ENCODE measurements at regions not wholly inside any gene's neighbourhood (a gene's known extent, or its start where the extent isn't known, plus 50 kb on each side); places are given as distances from the start of the nearest gene placed in this dataset.

DNA sequence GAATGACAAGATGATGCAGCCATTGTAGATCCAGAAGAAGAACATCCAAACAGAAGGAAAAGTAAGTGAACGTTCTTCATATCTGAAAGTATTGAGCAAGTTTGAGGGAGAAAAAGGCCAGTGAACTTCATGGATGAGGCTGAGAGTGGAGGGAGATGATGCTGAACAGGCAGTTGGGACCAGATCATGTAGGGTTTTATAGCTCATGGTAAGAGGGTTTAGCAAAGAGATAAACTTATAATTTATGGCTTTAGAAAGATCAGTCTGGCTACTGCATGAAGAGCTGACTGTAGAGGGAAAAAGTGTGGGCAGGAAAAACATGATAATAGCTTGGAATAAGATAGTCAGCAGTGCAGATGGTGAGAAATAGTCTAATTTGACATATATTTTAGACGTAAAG, 192.6 kb upstream of the LPP start:
- Histone ChIP-seq H3K9ac (ENCODE audit: low read depth, low read length) (no peak overlapping the region), H3K36me3 (ENCODE audit: insufficient read depth, low read length) (no peaks in the 10 kb centered on the region), H3K4me1 (ENCODE audit: insufficient read depth, low read length) (no peaks in the 10 kb centered on the region), H3K9me3 (ENCODE audit: control insufficient read depth, insufficient read depth, low read length) (no peaks in the 10 kb centered on the region)

DNA sequence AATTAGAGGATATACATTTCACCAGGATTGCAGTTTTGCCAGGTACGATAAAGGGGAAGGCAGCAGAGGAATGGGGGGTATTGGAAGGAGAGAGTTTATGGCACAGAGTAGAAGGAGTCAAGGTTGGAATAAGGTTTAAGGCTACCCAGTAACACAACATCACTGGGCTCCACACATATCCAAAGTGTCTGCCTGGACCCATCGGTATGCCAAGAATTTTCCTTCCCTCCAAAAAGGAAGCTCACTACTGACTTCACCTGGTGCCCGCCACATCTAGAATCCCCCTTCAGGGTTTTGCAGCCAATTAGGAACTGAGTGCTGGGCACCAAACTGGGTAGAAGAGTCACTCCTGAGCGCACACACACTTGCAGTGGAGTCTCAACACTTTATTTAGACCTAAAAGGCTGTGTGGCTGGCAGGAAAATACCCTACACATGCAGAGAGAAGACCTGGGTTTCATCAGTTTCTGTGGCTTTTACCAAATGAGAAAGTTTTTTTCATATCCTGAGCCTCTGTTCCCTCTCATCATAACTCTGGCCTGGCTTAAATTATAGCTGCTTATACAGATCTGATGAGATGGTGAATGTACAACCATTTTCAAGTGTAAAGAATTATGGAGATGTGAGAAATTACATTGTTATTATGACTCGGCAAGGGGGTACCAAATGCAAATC, 190.8 kb upstream of the LPP start:
- no peak overlapping the region for H3K9ac ChIP-seq (ENCODE audit: low read depth, low read length)
- no peaks in the 10 kb centered on the region for H3K36me3 ChIP-seq (ENCODE audit: insufficient read depth, low read length)
- no peaks in the 10 kb centered on the region for H3K9me3 ChIP-seq (ENCODE audit: control insufficient read depth, insufficient read depth, low read length)
- H3K4me1 ChIP-seq (ENCODE audit: insufficient read depth, low read length), result no peaks in the 10 kb centered on the region

DNA sequence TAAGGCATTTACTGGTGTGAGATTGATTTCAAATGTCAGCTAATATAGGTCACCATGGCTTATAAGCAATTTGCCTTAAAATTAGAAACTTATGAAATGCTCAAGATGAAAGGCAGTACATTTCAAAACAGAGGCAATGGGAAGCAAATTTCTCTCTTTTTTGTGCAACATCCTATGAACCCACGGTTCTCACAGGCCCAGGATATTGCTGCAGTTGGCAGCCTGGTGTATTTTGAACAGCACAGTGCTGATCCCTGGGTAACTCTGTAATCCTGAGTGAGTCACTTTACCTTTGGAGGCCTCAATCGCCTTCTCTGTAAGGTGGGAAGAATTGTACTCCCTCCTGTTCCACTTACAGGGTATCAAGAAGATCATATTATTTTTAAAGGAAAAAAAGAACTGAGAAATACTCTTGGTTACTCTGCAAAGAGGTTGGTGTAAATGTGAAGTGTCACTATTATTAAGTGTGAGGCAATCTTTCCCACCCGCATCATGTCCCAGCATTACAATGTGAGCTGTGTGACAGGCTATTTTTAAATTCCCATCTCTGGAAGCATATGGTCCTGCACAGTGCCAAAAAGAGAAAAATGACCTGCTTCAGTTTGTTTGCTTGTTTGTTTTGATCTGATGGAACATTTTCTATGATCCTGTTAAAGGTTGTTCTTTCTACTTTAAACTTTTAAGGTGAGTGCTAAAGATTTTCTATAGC, 190.1 kb upstream of the LPP start:
- H3K9ac ChIP-seq (ENCODE audit: low read depth, low read length), result no peak overlapping the region
- H3K9me3 ChIP-seq (ENCODE audit: control insufficient read depth, insufficient read depth, low read length), result no peaks in the 10 kb centered on the region
- no peaks in the 10 kb centered on the region for H3K36me3 ChIP-seq (ENCODE audit: insufficient read depth, low read length)
- H3K4me1 ChIP-seq (ENCODE audit: insufficient read depth, low read length), result no peaks in the 10 kb centered on the region

DNA sequence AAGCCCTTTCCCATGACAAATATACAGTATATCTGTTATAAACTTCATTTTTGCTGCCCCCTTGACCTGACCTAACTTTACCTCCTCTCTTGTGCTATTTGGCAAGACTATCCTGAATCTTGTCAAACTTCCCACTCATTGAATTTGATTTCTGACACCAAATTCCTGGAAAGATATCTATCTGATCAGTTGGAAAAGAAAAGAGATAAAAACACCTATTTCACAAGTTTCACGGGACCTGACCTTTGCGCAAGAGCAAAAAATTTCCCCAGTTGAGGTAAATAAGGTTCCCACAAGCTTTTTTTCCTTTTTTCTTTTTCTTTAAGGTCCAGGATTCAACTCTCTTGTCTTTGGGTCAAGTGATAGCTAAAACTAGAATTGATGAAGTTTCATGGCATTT, 189.2 kb upstream of the LPP start:
- Histone ChIP-seq H3K9ac (ENCODE audit: low read depth, low read length) (no peak overlapping the region), H3K4me1 (ENCODE audit: insufficient read depth, low read length) (no peaks in the 10 kb centered on the region), H3K9me3 (ENCODE audit: control insufficient read depth, insufficient read depth, low read length) (no peaks in the 10 kb centered on the region), H3K36me3 (ENCODE audit: insufficient read depth, low read length) (no peaks in the 10 kb centered on the region)

DNA sequence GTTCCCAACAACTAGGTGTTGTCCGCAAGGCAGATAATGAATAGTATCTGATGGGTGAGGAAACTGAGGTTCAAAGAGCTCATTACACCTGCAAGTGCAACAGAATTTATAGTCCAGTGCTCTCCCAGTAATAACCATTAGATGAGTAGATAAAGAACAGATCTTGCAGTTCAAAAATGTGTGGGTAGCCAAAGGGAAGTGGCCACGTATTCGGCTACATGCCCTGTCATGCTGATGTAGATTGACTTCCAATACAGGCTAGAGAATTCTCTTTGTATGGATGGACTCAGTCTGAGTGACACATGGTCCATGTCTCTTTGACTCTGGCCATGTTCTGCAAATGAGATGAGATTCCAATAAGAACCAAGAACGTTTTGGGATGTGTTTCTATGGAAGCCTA, 187.9 kb upstream of the LPP start:
- no peaks in the 10 kb centered on the region for H3K36me3 ChIP-seq (ENCODE audit: insufficient read depth, low read length)
- no peak overlapping the region for H3K9ac ChIP-seq (ENCODE audit: low read depth, low read length)
- no peaks in the 10 kb centered on the region for H3K4me1 ChIP-seq (ENCODE audit: insufficient read depth, low read length)
- H3K9me3 ChIP-seq (ENCODE audit: control insufficient read depth, insufficient read depth, low read length), result no peaks in the 10 kb centered on the region

DNA sequence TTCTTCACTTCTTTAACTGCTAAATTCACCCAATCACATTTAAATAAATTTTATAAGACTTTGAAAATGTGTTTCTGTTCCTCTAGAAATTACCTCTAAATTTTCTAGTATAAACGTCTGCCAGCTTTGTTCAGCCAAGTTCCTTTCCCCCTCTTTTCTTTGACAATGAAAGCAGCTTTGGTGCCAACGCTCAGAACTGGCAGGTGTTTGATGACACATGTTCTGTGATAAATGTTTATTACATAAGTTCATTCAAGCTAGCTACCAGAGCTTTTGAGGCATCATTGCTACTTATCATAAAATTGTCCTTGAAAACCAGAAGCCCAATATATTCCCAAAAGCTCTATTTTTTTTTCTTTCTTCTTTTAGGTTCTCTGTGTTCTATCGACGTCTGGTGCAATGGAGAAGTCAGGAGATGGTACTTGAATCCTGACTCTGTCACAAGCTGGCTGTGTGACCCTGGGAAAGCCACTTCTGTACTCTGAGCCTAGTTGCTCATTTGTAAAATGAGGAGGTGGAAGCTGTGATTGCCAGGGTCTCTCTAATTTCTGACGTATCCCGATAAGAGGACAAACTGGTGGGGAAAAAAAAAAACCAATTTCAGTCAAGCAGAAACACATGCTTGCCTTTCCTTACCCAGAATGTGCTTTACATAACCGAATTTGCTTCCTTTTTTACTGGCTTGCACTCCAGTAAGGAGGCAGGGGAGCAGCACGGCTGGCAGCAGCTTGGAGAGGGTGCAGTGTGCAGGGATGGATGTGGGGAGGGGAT, 187.1 kb upstream of the LPP start:
- Histone ChIP-seq H3K4me1 (ENCODE audit: insufficient read depth, low read length) (no peaks in the 10 kb centered on the region), H3K36me3 (ENCODE audit: insufficient read depth, low read length) (no peaks in the 10 kb centered on the region), H3K9ac (ENCODE audit: low read depth, low read length) (no peak overlapping the region), H3K9me3 (ENCODE audit: control insufficient read depth, insufficient read depth, low read length) (no peaks in the 10 kb centered on the region)

DNA sequence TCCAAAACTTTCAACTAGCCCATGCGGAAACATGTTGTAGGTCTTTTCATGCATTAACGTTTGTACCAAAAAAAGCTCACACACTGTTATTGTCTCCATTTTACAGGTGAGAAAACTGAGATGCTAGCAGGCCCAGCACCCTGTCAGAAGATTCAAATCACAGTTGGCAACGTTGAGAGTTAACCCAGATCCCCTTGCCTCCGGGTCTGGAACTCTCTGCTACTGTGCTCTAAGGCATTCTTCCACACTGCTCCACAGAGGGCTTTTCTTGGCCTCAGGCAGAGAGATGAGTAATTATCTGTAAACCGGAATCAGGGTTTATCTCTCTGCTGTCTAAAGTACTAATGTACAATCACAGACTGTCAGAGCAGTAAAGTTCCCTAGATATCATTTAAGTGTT, 186.0 kb upstream of the LPP start:
- no peaks in the 10 kb centered on the region for H3K9me3 ChIP-seq (ENCODE audit: control insufficient read depth, insufficient read depth, low read length)
- H3K4me1 ChIP-seq (ENCODE audit: insufficient read depth, low read length), result no peaks in the 10 kb centered on the region
- H3K36me3 ChIP-seq (ENCODE audit: insufficient read depth, low read length), result no peaks in the 10 kb centered on the region
- no peak overlapping the region for H3K9ac ChIP-seq (ENCODE audit: low read depth, low read length)

DNA sequence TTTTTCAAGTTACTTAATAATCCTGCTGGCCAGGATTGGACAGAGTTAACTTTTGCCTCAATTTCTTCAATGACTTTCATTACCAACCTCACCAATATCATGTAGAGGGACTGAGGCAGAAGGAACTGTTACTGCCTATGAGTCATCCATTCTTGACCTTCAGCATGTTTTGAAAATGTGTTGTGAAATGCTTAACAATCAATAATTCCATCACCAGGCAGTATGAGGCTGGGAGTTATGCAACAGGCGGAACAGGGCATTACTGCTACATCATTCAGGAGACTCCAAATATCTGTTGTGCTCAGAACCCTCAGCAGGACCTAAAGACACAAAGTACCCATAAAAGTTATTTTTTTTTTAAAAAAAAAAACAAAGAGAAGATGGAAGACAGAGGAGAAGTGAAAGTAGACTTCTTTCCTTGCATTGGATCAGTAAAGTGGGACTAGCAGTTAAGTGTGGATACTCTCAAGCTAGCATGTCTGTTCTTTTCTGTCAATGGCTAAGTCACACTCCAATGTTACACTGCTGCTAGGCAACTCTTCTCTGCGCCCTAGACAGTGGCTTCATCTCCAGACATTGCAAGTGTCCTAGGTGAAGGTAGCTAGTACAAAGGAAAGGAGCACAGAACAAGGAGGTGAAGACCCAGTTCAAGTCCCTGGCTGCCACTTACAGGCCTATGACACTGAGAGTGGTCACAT, 184.9 kb upstream of the LPP start:
- H3K4me1 ChIP-seq (ENCODE audit: insufficient read depth, low read length), result no peaks in the 10 kb centered on the region
- no peaks in the 10 kb centered on the region for H3K36me3 ChIP-seq (ENCODE audit: insufficient read depth, low read length)
- no peak overlapping the region for H3K9ac ChIP-seq (ENCODE audit: low read depth, low read length)
- H3K9me3 ChIP-seq (ENCODE audit: control insufficient read depth, insufficient read depth, low read length), result no peaks in the 10 kb centered on the region

DNA sequence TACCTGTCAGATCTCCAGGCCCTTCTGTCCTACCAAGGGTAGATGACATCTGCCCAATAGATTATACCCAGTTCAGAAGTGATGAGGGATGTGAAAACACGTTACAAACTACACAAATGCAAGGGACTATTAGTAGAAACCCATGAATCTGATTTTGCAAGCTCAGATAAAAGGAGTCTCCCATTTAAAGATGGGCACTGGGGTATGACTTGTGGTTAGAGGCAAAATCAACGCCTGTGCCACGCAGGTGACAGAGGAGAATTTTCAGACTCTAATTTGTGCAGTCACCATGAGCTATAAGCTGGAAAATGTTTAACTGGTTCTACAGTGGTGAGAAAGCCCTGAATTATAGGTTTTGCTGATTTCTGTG, 184.4 kb upstream of the LPP start:
- no peak overlapping the region for H3K9ac ChIP-seq (ENCODE audit: low read depth, low read length)
- no peaks in the 10 kb centered on the region for H3K36me3 ChIP-seq (ENCODE audit: insufficient read depth, low read length)
- H3K4me1 ChIP-seq (ENCODE audit: insufficient read depth, low read length), result no peaks in the 10 kb centered on the region
- H3K9me3 ChIP-seq (ENCODE audit: control insufficient read depth, insufficient read depth, low read length), result no peaks in the 10 kb centered on the region

DNA sequence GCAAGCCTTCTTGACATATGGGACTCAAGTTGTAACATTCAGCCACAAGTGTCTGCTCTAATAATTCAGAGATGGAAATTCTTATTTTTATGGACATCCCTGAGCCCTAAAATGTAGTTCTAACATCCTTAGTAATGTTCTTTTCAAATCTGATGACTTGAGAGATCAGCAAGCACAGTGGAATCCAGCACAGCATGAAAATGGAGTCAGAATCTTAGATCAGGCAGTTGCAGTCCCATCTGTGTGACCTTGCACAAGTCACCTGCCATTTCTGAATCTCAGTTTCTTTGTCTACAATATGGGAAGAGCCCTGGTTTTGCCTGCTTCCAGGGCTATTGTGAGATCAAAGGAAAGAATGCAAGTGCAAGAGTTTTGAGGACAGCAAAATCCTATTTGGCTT, 183.9 kb upstream of the LPP start:
- Histone ChIP-seq H3K4me1 (ENCODE audit: insufficient read depth, low read length) (no peaks in the 10 kb centered on the region), H3K36me3 (ENCODE audit: insufficient read depth, low read length) (no peaks in the 10 kb centered on the region), H3K9me3 (ENCODE audit: control insufficient read depth, insufficient read depth, low read length) (no peaks in the 10 kb centered on the region), H3K9ac (ENCODE audit: low read depth, low read length) (no peak overlapping the region)

DNA sequence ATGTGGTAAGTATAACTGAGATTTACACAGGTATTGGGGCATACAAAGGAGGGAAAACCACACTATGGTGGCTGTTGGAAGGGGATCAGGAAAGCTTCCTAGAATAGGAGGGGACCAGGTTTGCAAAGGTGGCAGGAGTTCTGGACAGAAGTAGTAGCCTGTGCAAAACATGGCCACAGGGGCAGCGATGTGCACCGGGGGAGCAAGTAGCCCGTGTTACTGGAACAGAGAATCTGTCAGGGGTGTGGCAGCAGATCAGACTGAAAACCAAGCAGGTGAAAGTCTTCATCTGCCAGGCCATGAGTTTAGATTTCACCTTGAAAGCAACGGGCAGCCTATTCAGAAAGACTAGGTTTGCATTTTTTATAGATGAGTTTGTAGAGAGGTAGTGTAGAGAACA, 182.3 kb upstream of the LPP start:
- H3K9me3 ChIP-seq (ENCODE audit: control insufficient read depth, insufficient read depth, low read length), result no peaks in the 10 kb centered on the region
- no peaks in the 10 kb centered on the region for H3K4me1 ChIP-seq (ENCODE audit: insufficient read depth, low read length)
- H3K36me3 ChIP-seq (ENCODE audit: insufficient read depth, low read length), result no peaks in the 10 kb centered on the region
- no peak overlapping the region for H3K9ac ChIP-seq (ENCODE audit: low read depth, low read length)

DNA sequence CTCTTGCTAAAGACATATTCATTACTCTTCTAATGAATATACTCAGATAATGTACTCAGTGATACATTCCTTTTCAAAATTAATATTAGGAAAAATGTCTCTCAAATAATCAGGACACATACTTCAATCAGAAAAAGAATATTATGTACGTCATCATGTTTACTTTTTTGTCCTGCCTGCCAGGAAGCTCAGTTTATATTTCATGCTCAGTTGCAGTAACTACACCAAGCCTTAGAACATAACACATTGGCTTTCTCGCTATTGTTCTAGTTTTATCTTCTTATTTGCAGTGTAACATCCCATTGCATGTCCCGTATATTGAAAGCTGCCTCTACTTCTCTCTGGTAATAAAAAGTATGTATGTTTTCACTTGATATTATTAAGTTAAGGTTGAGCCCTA, 181.5 kb upstream of the LPP start:
- H3K36me3 ChIP-seq (ENCODE audit: insufficient read depth, low read length), result no peaks in the 10 kb centered on the region
- H3K9ac ChIP-seq (ENCODE audit: low read depth, low read length), result no peak overlapping the region
- no peaks in the 10 kb centered on the region for H3K4me1 ChIP-seq (ENCODE audit: insufficient read depth, low read length)
- H3K9me3 ChIP-seq (ENCODE audit: control insufficient read depth, insufficient read depth, low read length), result no peaks in the 10 kb centered on the region; the same call in 1 of the 2 replicates

DNA sequence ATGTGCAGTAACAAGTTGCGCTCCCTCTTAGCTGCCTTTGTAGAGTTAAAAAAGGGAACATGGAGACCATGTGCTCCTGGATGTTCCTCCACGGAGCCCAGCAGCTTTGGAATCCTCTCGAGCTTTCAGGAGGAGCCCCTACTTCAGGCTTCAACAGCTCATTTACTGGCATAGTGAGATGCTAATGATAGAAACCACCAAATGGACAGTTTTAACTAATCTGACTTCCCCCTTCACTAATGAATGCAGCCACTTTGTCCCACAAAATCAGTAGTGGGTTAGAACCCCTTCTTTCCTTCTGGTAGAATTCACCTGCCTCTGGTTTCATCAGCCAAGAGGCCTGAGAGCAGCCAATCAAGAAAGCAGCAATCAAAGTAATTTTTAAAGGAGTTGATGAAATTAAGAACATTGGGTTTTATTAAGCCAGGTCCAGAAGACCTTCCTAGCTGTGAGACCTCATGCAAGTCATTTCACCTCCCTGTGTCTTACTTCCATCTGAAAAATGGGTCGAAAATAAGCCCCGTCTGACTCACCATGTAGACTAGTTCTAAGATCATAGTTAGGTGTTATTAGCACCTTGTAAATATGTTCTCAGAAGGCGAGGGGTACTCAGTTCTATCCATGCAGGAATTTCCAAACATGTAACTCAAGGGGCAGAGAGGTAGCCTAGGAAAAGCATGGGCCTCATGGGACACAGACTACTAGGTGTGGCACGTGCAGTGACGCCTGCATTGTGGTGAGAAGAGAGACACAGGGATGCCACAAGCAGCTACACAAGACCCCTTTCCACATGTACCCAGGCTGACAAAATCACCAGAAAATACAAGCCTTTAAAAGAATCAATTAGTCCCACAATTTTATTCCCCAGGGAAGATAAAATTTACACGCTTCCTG, 179.7 kb upstream of the LPP start:
- H3K36me3 ChIP-seq (ENCODE audit: insufficient read depth, low read length), result no peaks in the 10 kb centered on the region
- H3K9me3 ChIP-seq (ENCODE audit: control insufficient read depth, insufficient read depth, low read length), result no peaks in the 10 kb centered on the region; the same call in 1 of the 2 replicates
- no peak overlapping the region for H3K9ac ChIP-seq (ENCODE audit: low read depth, low read length)
- H3K4me1 ChIP-seq (ENCODE audit: insufficient read depth, low read length), result no peaks in the 10 kb centered on the region

DNA sequence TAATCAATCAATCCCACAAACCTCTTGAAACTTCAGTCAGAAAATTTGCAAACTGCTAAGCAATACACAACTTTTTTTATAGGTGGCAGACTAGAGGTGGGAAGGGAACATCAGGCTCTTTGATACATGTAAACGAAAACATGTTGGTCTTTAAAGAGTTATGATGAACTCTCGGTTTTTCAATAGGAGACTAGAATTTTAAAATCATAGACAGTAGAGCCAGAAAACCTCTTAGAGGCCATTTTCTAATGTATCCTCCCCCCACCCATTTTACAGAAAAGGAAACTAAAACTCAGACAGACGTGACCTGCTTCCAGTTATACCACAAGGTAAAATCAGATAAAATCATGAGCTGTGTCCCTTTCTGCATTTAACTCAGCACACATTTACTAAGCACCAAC, 179.1 kb upstream of the LPP start:
- Histone ChIP-seq H3K9me3 (ENCODE audit: control insufficient read depth, insufficient read depth, low read length) (no peaks in the 10 kb centered on the region; the same call in 1 of the 2 replicates), H3K36me3 (ENCODE audit: insufficient read depth, low read length) (no peaks in the 10 kb centered on the region), H3K9ac (ENCODE audit: low read depth, low read length) (no peak overlapping the region), H3K4me1 (ENCODE audit: insufficient read depth, low read length) (no peaks in the 10 kb centered on the region)

All from ES-I3 (cell line).